HG03520 (cell line): ENCODE measurements at regions not wholly inside any gene's neighbourhood (a gene's known extent, or its start where the extent isn't known, plus 50 kb on each side); places are given as distances from the start of the nearest gene placed in this dataset.

ENCODE experiments used
- ATAC-seq: cut with Tn5 transposase; IDR thresholded peaks from one replicate; pipeline ENCODE4 v1.9.1; 2021; ENCODE audit warnings: mild to moderate bottlenecking, moderate library complexity; ENCODE audit not compliant: unreplicated experiment

DNA sequence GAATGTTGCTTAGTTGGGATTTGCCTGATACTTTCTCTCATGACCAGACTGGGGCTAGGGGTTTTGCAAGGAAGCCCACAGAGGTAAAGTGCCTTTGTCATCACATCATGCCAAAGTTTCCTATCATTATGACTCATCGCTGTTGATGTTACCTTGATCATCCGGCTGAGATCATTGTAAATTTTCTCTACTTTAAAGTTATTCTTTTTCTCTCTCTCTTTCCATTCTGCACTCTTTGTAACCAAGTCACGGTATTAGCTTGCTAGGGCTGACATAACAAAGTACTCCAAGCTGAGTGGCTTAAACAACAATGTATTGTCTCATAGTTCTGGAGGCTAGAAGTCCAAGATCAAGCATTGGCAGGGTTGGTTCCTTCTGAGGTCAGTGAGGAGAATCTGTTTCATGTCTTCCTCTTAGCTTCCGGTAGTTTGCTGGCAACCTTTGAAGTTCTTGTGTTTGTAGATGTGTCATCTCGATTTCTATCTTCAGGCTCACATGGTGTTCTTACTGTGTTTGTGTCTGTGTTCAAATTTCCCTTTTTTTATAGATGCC is 113.0 kb downstream of the DTHD1 start:
- peak; percentile 70 for ATAC-seq

DNA sequence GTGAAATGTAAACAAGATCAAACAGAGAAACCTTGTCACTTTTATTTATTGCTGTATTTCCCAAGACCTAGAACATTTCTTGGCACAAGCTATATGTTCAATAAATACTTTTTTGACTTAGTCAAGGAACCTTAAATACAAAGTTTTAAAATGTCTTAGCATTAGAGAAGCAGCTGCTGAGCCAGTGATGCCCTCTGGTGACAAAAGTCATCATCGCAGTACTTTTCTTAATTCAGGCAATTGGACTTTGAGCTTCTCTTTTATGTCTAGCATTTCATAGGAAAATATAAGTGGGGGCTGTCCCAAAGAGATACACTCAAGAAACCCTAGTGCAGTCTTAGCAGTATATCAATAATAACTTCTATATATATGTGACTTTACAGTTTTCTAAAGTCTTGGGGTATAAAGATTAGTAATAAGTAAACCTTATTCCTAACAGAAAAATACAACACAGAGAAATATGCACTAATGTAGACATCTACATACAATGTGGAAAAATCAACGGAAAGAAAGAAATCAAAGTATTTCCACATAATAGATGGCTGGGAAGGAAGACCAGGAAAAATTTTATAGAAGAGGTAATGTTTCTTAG is 118.4 kb downstream of the DTHD1 start:
- peak; percentile 51 for ATAC-seq

DNA sequence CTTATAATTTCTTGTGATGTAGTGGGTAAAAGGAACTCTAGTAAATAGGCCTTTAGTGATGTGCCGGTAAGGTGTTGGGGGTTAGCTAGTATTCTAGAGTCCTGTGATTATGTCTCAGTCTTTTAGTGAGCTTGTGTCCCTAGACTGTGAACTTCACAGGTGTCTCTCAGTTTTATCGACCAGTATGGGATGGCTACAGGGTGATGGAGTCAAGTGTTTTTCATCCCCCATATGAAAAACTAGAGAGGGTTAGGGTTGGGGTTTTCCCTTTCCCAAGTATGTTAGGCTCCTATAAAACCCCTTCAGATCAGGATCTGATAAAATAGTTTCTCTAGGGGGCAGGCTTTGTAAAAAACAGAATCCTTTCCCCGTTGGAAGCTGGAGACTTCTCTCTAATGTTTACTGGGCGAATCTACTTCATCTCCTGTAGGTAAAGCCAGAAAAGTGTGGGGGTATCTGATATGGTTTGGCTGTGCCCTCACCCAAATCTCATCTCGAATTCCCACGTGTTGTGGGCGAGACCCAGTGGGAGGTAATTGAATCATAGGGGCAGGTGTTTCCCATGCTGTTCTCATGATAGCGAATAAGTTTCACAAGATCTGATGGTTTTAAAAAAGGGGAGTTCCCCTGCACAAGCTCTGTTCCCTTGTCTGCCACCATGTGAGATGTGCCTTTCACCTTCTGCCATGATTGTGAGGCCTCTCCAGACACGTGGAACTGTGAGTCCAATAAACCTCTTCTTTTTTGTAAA is 120.8 kb downstream of the DTHD1 start:
- no peak for ATAC-seq

DNA sequence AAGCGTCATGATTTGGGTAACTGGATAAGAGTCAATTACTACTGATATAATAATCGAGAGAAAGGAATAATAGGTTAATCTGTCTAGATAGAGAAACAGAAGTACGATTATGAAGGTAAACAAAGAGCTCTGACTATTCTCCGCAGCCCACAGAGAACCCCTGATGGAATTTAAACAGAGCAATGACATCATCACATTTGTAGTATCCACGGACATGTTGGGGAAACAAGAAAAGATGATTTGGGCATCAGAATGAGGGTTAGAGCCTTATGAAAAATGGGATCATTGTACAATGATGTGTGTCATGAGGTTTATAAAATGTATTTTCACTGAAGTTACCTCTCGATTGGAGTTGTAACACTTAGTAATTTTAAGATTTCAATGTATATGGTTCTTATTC is 129.9 kb downstream of the DTHD1 start:
- ATAC-seq = no peak

DNA sequence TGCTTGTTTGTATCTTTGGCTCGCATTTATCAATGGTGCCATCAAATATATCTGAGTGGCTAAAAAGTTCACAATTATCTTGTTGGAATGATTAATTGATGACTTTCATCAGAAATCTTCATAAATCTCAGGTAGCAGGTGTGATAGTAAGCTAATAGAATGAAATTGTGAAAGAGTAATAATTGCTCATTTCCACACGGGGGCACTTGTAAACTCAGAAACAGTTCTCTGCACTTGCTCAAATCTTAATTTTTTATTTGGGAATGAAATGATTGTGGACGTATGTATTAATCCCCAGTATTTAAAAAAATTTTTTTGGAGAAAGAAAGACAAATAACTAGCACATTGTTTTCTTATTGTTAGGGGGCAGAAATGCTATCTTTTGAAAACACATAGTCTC is 132.8 kb downstream of the DTHD1 start:
- no peak for ATAC-seq

DNA sequence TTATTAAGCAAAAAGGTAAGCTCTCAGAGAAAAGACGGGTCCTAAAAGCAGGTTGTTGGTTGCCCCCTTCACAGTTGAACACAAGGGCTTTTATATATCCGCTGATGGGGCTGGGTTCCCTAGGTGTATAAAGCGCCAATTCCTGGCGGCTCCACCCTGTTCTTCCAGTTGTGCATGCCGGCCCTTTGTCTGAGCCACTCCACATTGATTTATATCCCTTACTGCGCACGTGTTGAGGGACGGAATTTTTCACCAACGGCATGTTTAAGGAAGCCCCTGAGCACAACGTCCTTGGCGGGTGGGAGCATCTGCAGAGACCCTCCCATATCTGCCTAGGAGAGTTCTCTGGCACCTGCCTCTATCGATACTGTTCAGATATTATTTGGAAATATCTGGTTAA is 135.7 kb downstream of the DTHD1 start:
- ATAC-seq = no peak

DNA sequence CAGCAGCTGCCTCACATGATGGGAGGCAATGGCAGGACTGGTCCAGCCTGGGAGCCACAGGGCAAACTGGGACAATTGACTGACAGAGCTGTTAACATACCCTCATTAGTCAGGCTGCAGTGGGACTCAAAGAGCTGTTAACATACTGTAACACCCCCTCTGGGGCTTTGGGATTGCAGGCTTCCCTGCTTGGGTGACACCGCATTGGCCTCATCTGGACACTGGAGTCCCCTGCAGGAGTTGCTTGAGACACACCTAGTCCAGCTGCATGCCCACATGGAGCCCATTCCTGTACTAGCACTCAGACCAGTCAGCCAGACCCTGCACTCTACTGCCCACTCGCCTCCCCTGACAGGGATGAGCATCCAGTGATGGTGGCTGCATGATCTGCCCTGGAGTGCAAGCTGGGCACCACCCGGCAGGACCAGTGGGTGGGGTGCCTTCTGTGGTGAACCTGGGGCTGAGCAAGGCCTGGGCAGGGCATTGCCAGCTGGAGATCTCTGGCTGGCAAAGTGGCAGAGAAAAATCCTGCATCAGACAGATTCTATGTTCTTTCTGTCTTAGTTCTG is 138.8 kb downstream of the DTHD1 start:
- ATAC-seq = no peak

DNA sequence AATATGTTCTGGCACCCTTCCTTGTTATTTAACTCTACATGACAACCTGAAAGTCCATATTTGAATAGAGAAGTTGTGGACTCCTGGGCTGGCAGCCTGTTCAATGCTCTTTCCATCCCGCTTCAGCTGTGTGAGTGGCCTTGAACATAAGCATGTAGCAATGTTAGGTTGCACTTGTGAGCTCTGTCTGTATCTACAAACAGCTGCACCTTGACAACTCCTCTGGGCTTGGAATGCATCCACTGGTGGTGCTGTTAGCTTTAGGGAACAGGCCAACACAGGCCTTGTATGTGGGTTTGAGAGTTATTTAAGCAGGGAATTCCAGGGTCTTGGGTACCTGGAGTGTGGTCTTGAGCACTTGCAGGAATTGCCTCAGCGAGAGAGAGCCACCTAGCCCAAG is 141.2 kb downstream of the DTHD1 start:
- no peak for ATAC-seq

DNA sequence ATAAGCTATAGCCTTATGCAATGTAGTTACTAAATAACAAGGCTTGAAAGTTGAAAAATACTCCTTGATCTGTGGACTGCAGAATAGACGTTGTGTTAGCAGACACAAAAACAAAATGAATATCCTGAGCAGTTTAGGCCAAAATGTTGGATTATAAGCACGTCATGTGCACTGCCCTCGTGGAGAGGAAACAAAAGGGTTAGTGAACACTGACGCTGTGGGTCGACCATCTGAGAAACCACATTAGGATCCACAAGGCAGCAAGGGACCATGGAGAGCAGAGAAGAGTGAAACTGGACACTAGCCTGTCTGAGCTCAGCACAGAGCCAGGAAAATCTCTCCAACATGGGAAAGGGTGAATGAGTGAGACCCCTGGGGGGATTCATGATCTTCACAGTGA is 145.3 kb downstream of the DTHD1 start:
- ATAC-seq = no peak

DNA sequence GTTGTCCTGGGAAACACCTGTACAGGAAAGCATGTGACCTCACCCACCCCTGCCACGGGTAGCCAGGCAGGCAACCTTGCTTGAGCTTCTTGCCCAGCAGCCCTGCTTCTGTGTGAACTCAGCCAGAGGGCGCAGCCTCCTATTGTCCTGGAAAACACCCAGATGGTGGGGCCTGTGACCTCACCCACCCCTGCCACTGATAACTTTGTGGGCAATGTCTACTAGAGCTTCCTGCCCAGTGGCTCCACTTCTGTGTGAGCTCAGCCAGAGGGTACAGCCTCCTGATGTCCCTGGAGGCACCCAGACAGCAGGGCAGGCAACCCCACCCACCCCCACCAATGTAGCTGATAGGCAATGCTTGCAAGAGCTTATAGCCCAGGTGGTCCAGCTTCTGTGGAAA is 146.3 kb downstream of the DTHD1 start:
- ATAC-seq = no peak

DNA sequence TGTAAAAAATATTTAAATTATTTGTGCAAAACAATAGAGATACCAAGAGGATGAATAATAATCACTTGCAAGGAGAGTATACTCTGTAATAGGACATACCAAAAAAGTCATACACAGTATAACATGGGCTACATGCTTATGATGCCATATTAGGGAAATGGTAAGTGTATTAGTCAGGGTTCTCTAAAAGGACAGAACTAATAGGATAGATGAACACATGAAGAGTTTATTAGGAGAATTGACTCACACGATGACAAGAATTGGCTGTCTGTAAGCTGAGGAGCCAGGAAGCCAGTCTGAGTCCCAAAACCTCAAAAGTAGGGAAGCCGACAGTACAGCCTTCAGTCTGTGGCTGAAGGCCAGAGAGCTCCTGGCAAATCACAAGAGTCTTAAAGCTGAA is 151.2 kb downstream of the DTHD1 start:
- no peak for ATAC-seq

DNA sequence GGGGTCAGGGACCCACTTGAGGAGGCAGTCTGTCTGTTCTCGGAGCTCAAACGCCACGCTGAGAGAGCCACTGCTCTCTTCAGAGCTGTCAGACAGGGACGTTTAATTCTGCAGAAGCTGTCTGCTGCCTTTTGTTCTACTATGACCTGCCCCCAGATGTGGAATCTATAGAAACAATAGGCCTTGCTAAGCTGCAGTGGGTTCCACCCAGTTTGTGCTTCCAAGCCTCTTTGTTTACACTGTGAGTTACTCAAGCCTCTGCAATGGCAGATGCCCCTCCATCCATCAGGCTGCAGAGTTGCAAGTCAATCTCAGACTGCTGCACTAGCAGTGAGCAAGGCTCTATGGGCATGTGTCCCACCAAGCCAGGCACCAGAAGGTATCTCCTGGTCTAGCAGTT is 158.1 kb downstream of the DTHD1 start:
- no peak for ATAC-seq

DNA sequence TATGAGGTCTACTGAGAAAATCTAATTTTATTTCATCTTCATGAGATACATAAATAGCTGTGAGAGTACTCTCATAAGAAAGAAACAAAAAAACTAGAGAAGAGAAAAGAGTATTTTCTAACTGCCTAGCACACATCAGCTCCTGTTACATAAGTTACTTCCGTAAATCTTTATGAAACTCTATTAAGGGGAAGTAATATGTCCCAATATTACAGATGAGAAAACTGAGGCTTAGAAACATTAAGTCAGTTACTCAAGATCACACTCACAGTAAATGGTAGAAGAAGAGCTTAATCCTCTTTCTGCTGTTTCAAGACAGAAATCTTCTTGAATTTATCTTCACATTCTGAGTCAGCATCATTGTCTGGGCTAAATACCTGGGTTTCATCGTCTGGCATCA is 164.1 kb downstream of the DTHD1 start:
- no peak for ATAC-seq

DNA sequence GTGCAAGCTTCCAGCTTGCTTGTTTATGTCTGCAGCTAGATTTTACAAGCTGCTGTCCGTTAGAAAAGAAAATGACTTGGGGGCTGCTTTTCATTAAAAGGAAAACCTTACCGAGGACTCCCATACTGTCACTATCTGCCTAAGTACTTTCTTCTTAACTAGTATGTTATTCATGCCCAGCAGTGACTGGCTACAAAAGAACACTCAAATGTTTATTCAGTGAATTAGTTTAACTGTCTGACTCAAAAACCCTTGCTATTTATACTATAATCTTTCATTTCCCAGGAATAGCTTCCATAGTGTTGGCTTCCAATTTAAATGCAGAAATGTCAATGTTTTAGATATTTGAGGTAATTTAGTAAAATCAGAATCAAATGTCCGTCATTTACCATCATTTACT is 164.9 kb downstream of the DTHD1 start:
- ATAC-seq = no peak

DNA sequence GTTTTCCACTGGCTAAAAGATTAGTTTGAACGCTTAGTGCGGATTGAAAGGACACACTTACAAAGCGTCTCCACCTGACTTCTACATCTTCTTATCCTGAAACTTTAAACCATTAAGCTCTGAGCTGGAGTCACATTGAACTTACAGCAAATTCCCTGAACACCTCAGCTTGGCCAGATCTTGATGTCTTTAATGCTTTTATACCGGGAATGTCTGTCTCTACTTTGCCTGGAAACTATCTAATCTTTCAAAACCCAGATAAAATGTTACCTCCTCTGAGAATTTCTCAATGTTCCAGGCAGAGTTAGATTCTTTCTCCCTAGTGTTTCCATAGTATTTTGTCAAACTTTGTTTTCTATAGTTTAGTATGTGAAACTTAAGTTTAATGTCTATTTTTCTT is 179.9 kb downstream of the DTHD1 start:
- no peak for ATAC-seq

DNA sequence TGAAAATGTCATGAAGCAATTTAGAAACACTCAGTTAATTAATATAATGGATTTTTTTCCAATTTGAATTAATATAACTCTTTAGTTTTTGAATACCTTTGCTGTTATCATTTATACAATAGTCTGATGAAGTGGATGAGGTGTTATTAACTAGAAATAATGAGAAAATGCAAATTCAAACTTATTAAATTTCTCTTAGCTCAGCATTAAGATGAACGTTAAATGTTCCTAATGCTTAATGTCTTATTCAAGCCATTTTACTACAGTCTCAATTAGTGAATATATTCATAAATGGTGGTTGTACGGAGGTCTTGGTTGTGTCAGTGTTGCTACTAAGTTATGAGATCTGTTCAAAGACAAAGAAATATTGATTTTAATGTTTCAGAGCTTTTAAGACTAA is 186.3 kb downstream of the DTHD1 start:
- ATAC-seq = no peak

DNA sequence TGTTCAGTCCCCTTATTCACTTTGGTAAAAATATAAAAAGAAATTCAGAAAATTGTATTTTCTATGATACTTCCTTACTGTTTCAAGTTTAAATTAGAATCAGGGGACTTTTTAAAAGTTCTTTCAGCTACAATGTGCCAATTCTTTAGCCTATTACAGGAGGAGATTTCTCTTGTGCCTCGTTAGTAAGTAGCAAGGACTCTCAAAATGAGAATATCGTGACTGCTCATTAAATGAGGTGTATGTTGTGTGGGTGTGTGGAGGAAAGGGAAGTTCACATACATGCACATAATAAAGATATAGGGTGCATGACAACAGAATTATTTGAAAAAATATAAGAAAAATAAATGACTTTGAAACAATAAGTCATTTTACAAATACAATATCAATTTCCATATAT is 190.5 kb downstream of the DTHD1 start:
- ATAC-seq = no peak

DNA sequence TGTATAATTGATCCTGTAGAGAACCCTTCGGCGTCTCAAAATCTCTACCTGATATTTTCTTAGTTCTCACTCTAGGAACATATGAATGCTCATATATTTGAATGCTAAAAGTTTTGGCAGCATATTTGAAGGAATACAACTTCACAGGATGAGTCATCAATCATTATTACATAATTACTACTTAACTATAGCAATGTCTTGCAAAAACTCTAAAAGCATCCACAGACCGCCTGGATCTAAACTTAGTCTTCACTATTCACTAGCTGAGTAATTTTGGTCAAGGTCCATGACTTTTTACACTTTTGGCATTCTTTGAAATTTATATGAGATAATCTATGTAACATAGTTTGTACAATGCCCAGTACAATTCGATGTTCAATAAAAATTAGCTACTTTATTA is 194.7 kb downstream of the DTHD1 start:
- ATAC-seq = no peak

DNA sequence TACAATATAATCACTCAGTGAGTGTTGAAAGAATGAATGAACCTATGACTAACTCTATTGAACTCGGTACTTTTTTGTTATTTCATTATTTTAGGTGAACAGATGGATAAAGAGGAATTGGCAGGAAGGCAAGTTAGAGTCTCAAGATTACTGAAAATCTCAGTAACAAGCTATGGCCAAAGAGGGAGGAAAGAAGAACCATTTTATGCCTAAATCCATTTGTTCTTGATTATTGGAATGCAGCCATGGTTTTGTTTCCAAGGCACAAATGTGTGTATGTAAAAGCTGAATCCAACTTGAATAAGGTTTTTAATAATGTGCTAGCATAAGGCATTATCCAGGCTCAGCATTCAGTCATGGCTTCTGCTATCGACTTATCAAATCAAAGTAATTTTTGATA is 196.4 kb downstream of the DTHD1 start:
- ATAC-seq = no peak

DNA sequence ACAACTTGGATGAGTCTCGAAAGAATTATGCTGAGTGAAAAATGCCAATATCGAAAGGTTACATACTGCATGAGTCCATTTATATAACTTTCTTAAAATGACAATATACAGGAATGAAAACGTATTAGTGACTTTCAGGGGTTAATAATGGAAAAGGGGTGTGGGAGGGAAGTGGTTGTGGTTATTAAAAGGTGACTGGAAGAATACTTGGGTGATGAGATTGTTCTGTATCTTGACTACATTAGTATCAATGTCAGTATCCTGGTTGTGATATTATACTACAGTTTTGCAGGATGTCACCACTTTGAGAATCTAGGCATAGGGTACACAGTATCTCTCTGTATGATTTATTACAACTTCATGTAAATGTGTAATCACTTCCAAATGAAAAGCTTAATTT is 204.5 kb downstream of the DTHD1 start:
- ATAC-seq = no peak

DNA sequence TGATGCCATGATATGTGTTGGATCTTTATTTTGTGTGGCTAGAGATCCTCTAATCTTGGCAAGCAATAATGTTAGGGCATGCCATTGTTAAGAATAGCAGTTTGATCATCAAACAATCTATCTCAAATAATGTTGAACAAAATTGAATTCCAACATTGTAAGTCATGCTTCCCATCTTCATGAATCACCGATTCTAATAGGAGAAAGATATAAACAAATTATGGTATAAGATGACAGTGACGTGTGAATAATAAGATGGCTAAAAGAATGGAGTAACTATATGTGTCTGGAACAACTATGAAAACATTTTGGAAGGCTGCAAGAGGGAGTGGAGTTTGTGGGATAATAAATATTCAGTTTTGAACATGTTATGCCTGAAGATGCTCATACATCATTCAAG is 208.4 kb downstream of the DTHD1 start:
- ATAC-seq = no peak

DNA sequence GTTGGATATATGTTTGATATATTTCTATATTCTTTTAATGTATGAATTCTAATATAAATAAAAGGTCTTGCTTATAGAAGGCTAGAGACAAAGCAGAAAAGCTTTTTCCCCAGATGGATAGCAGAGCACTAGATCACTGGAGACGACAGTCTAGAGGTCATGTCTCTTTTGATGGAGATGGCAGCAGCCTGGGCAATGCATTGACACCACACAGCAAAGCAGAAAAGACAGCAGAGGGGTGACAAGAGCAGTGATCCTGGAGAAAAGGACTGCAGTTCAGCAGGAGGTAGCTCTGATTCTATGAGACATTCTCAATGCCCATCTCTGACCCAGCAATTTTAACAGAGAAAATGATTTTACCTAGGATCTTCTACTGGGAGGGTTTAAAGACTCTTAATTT is 210.6 kb downstream of the DTHD1 start:
- ATAC-seq = no peak
